HG02870 (cell line): ENCODE measurements at regions not wholly inside any gene's neighbourhood (a gene's known extent, or its start where the extent isn't known, plus 50 kb on each side); places are given as distances from the start of the nearest gene placed in this dataset.
"Not testable (repeated sequence)": the region's sequence is repeated elsewhere in the genome, so short reads cannot be mapped to it uniquely, and the experiment has no call there.

ENCODE experiments used
- ATAC-seq: cut with Tn5 transposase; IDR thresholded peaks from one replicate; pipeline ENCODE4 v1.9.1; 2021; ENCODE audit warnings: mild to moderate bottlenecking, moderate library complexity; ENCODE audit not compliant: unreplicated experiment

DNA sequence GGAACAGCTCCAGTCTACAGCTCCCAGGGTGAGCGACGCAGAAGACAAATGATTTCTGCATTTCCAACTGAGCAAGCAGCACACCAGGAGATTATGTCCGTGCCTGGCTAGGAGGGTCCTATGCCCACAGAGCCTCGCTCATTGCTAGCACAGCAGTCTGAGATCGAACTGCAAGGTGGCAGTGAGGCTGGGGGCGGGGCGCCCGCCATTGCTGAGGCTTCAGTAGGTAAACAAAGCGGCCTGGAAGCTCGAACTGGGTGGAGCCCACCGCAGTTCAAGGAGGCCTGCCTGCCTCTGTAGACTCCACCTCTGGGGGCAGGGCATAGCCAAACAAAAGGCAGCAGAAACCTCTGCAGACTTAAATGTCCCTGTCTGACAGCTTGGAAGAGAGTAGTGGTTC, 198.0 kb upstream of the DIAPH2 start:
- ATAC-seq, result not testable (repeated sequence)

DNA sequence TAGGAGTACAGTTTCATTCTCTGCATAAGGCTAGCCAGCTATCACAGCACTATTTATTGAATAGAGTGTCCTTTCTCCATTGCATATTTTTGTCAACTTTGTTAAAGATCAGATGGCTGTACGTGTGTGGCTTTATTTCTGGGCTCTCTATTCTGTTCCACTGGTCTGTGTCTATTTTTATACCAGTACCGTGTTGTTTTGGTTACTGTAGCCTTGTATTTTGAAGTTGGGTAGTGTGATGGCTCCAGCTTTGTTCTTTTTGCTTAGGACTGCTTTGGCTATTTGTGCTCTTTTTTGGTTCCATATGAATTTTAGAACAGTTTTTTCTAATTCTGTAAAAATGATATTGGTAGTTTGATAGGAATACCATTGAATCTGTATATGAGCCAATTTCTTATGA, 182.1 kb upstream of the DIAPH2 start:
- no peak for ATAC-seq

DNA sequence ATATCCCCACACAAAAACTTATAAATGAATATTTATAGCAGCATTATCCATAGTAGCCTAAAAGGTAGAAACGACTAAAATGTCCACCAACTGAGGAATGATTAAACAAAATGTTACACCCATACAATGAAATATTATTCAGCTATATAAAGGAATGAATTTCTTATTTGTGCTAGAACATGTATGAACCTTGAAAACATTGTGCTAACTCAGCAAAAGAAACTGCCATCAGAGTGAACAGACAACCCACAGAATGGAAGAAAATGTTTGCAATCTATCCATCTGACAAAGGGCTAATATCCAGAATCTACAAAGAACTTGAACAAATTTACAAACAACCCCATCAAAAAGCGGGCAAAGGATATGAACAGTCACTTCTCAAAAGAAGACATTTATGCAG, 155.3 kb upstream of the DIAPH2 start:
- not testable (repeated sequence) for ATAC-seq

DNA sequence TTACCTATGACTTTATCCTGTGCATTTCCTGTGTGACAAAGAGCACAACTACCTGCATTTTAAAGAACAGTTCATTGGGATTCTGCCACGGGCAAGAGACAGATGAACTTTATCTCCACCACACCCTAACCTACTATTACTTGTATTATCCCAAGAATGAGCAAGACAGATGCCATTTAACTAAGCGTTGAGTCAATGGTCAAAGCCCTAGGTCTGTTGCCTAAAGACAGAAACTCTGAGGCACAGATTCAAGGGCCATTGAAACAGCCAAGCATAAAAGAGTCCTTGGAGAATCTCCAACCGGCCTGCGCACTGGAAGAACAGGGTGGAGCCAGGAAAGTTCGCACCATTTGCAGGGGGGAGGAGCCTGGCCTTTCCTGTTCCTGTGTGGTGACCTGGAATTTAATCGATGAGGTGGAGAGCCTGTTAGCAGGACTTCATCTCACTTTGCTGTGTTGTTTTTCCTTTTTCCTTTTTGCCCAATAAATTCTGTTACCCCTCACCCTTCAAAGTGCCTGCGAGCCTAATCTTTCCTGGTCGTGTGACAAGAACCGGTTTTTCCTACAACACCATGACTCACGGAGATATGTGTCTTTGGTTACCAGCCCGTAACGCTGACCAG, 146.4 kb upstream of the DIAPH2 start:
- no peak for ATAC-seq

DNA sequence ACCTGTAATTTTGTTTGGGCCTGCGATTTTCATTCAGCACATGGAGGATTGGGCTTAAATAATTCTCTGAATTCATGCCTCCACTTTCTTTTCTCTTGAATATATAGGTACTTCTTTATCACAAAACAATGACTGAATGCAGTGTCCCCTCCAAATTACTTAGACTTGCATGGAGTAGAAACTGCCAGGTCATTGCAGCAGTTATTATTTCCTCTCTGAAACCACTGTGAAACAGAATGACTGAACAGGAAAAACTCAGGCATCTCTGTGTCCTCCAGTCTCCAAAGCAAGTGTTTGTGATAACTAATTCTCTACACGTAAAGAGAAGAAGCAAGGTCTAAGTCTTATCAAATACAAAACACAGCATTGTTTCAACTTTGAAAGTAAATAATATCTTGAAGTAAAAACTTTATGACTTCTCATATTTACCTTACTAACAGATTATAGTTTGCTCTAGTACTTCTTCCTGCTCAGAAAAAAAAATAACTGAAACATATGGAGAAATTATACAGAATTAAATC, 144.5 kb upstream of the DIAPH2 start:
- ATAC-seq, result no peak

DNA sequence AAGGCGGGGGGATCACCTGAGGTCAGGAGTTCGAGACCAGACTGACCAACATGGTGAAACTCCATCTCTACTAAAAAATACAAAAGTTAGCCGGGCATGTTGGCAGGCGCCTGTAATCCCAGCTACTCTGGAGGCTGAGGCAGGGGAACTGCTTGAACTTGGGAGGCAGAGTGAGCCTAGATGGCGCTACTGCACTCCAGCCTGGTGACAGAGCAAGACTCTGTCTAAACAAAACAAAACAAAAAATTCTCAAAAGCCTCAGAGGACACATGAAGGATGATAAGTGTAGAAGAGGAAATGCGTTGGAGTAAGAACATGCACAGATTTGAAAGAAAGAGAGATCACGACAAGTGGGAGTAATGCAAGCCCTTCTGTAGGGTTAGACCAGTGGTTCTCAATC, 138.4 kb upstream of the DIAPH2 start:
- ATAC-seq, result not testable (repeated sequence)

DNA sequence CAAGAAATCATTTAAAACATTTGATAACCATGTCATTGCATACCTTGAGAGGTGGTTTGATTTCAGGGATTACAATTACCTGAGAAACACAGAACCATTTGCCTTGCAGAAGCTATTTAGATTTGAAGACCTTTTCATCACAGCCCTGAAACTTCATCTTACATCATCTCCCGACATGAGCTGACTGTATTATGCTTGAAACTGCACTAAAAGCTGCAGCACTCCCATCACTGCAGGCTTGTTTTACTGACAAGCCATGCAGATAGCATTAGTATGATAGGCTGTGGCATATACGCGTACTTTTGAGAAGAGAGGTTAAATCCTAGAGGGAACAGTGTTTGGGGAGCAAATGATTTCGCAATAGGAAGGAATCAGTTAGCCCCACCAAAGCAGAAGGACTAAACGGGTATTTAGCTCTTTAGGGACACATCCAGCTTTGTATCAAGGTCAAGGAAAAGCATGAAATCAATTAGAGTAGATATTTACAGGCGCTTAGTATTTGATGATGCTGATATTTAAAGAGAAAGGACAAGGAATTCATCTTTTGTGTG, 133.2 kb upstream of the DIAPH2 start:
- no peak for ATAC-seq

DNA sequence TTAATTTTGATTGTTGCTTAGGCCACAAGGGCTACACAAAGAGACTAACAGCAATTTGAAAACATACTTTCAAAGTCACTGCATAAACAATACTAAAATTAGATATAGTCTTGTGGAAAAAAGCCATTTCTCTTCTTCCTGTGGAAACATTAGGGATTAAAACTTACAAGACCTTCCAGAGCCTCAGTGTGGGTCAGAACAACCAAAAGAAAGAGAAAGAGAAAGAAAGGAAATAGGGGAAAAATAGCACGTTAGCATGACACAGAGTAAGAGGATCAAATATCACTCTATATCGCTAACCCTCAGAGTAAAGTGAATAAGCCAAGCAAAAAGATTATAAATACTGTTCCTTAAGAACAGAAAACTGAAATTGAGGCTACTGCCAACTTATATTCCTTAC, 127.8 kb upstream of the DIAPH2 start:
- no peak for ATAC-seq

DNA sequence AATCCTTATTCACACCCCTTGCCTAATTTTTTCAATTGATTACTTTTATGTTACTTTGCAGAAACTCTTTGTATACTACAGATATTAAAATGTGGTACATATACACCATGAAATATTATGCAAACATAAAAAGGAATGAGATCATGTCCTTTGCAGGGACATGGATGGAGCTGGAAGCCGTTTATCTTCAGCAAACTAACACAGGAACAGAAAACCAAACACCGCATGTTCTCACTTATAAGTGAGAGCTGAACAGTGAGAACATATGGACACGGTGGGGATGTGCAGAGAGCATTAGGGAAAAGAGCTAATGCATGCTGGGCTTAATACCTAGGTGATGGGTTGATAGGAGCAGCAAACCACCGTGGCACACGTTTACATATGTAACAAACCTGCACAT, 123.5 kb upstream of the DIAPH2 start:
- not testable (repeated sequence) for ATAC-seq

DNA sequence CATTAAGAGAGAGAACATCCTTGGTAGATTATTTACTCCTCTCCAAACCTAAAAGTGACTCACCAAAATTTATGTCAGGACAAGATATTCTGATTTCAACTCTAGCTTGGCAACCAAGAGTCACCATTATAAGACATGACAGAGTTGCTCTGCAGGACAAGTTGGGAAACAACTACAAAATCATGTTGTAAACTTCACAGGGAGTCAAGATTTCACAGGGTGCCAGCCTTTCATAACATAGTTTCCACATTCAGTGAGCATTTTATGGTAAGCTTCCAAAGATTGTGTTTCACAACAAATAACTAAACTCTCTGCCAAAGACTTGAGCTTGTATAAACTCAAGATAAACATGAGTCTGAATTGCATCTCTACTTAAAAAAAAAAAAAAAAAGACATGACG, 121.0 kb upstream of the DIAPH2 start:
- no peak for ATAC-seq

DNA sequence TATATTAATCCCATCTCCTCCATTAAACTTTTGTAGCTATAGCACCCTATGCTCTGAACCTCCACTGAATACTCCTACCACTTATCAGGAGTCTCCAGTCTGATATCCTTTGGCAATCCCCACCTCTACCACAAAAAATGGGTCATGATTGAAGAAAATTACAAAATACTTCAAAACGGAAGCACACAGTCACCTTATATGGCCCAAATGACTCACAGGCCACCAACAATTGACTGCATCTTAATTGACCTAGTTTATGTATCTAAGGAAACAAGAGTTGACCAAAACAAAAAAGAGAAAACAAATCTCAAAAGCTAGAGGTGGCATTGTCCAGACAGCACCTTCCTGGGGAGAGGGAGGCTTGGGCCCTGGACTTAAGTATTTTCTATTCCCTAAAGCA, 120.0 kb upstream of the DIAPH2 start:
- no peak for ATAC-seq

DNA sequence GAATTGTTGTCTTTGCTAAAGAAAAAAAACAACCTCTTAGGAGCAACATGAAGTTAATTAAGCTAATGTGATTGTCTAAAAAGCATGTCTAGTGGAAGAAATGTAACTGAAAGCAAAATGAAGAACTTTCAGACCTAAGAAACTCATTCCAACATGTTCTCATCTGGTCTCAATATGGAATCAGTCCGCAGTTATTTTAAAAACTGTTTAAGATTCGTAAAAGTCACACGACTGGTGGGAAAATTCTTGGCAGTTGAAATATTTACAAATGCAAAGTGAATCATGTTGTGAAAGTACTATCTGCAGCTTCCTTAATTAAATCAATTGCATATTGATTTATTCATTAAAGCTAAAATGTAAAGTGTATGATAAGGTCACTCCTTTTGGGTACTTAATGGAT, 117.8 kb upstream of the DIAPH2 start:
- no peak for ATAC-seq

DNA sequence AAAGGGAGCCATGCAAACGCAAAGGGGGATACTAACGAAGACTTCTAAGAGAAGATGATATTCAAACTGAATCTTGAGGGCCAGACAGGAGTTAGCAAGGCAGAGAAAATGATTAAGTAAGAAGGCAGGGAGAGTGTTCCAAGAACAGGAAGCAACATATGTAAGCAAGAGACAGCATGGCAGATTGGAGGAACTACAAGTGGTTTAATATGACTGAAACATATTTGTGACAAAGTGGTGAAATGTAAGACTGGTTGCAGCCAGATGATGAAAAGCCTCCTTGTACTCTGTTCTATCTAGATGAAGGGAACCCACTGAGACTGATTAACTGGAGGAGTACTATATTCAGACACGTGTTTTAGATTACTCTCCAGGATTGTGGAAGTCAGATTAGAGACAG, 116.6 kb upstream of the DIAPH2 start:
- no peak for ATAC-seq

DNA sequence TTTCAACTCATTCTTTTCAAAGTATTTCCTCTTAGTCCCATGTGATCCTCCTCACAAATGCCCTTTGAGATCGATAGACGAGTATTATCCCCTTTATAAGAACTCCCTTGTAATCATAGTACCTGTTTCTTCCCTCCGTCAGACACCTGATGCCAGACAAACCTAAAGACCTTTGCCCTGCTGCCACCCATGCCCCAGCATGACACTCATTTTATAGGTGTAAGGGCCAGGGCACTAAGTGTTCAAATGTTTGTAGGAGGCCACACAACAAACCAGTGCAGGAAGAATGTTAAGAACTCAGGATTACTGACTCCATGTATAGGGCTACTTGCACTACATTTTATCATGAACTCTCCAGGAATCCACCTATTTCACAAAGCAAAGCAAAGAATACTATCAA, 115.6 kb upstream of the DIAPH2 start:
- no peak for ATAC-seq

DNA sequence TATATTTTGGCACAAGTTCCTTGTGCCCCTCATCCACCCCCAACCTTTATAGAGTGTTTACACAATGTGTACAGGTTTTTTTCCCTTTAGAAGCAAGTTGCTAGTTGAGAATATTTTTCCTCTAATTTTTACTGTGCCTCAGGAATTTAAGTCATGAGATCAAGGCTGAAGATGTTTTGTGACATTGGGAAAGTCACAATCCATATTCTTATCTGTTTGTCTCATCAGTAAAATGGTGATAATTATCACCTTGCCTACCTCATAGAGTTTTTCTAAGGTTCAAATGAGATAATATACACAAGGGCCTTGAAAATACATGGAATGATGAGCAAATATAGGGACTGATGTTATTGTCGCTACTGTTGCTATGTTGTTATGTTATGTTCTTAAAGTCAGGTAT, 109.6 kb upstream of the DIAPH2 start:
- no peak for ATAC-seq

DNA sequence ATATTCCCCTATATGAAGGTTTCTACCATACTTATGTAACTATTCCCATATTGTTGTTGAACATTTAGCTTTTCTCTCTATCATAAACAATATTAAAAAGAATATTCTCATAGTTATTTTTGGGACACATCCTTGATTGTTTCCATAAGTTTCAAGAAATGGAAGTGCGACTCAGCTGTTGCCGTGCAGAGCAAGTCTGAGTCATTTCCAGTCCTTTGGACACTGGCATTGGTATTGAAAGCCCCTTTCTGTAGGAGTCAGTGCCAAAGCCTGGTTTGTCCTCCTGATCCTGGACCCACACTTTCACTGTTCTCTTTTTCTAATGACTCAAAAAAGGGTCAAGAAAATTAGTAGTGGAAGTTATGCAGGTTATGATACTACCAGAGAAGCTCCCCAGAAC, 108.3 kb upstream of the DIAPH2 start:
- ATAC-seq, result no peak

DNA sequence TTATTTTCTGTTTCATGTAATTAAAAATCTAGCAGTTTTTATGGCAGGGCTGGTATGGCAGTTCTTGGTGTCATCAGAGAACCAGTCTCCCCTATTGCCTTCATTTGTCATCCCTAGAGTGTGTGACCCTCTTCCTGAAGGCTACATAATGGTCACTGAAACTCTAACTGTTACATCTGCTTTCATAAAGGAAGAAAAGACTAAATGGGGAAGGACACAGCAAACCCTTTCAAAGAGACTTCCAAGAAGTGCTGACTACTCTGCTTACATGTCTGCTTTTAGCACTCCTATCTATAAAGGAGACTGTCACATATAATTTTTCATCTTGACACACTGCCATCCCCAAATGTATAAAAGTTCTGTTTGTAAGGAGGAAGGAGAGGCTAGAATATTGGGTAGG, 105.9 kb upstream of the DIAPH2 start:
- ATAC-seq, result no peak

DNA sequence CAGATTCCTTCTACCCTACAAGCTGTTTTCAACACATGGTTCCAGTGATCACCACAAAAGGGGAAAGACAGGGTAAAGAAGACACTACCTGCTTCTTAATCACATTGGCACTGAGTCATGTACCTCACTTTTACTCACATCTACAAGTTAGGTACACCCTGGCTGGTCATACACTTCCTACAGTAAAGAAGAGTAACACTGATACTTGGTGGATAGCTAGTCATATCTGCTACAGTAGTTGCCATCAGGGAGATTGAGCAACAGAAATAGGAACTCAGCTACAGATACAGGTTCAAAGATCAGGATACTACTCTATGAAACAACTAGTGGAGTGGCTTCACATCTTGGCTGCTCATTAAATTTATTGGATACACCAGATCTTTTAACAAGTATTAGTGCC, 105.4 kb upstream of the DIAPH2 start:
- no peak for ATAC-seq

DNA sequence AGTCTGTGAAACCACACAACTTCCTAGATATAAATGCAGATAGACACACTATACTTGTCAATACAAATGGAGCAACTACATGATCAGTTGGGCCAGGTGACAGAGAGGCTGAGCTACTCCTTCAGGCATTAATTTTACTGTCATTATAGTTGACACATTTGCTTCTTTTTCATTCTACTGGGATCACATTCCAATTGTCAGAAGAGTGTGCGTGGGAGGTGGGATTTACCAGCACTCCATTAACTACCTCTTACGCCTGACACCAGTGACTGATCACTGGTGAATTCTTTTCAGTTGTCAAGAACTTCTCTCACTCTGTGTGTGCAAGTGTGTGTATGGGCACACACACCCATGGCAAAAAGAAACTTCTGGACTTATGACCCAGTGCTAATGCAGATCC, 94.2 kb upstream of the DIAPH2 start:
- no peak for ATAC-seq

DNA sequence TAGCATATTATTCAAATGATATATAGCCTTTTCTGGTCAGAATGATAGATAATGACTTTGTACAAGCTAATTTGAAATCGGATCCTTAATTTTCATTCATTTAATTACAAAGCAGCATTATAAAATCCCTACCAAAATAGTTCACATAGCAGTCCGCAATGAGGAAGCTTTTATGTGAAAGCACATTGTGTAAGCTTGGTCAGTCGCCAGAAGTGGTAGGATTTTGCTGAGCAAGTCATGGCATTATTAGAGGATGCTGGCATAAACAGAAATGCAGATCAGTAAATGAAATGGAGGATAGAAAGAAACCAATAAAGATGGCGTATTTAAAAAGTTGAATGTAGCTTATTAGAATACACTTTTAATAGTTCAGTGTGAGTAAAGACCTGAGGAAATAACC, 93.2 kb upstream of the DIAPH2 start:
- ATAC-seq, result no peak

DNA sequence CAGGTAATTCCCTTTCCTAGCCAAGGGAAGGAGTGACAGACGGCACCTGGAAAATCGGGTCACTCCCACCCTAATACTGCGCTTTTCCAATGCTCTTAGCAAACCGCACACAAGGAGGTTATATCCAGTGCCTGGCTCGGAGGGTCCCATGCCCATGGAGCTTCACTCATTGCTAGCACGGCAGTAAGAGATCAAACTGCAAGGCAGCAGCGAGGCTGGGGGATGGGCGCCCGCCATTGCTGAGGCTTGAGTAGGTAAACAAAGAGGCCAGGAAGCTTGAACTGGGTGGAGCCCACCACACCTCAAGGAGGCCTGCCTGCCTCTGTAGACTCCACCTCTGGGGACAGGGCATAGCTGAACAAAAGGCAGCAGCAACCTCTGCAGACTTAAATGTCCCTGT, 86.8 kb upstream of the DIAPH2 start:
- not testable (repeated sequence) for ATAC-seq

DNA sequence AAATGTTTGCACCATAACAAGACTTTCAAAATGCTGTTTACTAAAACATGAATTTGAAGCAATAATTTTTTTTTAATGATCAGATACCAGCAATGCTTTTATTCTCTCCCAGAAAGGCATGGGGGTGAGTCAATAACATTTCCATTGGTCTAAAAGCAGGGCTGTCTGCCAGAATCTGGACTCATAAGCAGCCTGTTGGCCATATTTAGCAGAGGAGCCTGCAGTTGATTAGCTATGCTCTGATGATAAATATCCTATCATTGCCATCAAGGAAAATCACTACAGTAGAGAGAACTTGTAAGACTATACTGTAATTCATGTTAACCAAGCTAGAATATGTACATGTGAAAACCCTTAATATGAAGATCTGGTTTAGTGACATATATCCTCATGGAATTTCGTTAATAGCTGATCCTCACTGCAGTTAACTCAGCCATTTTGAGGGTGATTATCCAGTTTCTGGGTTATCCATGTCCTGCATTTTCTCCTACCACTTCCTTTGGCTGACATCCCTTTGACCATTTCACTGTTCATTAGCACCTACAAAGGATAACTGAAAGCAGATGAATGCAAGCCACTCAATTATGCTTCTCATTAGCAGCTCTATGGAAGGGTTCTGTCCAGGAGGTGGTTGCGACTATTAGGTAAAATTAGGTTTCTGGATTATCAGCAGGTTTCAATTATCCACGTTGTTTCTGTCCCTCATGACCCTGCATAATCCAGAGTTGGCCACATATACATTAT, 72.9 kb upstream of the DIAPH2 start:
- no peak for ATAC-seq
